Type B pancreatic cell (in vitro differentiated cells): ENCODE measurements at regions not wholly inside any gene's neighbourhood (a gene's known extent, or its start where the extent isn't known, plus 50 kb on each side); places are given as distances from the start of the nearest gene placed in this dataset.

Experiments
- DNase-seq: peaks from one replicate; pipeline ENCODE4 v3.0.0; 2021; ENCODE audit warnings: mixed read lengths; ENCODE audit not compliant: unreplicated experiment; ENCODE audit errors: extremely low spot score
- H3K27ac Mint-ChIP-seq: 2 replicates; pipeline ENCODE4 v1.8.0; 2021; ENCODE audit warnings: mild to moderate bottlenecking, mixed read lengths
- H3K27me3 Mint-ChIP-seq: 2 replicates; pipeline ENCODE4 v1.8.0; 2021; ENCODE audit warnings: mixed read lengths
- H3K36me3 Mint-ChIP-seq: 2 replicates; pipeline ENCODE4 v1.8.0; 2021; ENCODE audit warnings: mixed read lengths
- H3K4me1 Mint-ChIP-seq: one replicate; pipeline ENCODE4 v1.8.0; 2021; ENCODE audit warnings: mixed read lengths; ENCODE audit not compliant: unreplicated experiment
- H3K4me3 Mint-ChIP-seq: 2 replicates; pipeline ENCODE4 v1.8.0; 2021; ENCODE audit warnings: mild to moderate bottlenecking, mixed read lengths
- H3K9me3 Mint-ChIP-seq: 2 replicates; pipeline ENCODE4 v1.8.0; 2021; ENCODE audit warnings: mixed read lengths
- CTCF ChIP-seq: fragments of 200-600 bp; sonication (generic); conservative IDR thresholded peaks from 2 replicates; pipeline ENCODE4 v1.5.0; 2021; ENCODE audit warnings: antibody characterized with exemption, mild to moderate bottlenecking

GRCh38 chr17:71966055-71966454, 154.8 kb upstream of the SOX9 start:
- H3K36me3 Mint-ChIP-seq, result no peaks in the 10 kb centered on the region
- H3K27ac Mint-ChIP-seq, result no peak overlapping the region
- no peaks in the 10 kb centered on the region for H3K4me1 Mint-ChIP-seq
- no peaks in the 10 kb centered on the region for H3K27me3 Mint-ChIP-seq
- H3K9me3 Mint-ChIP-seq, result no peaks in the 10 kb centered on the region
- no peak for TF ChIP-seq CTCF
- no peak for DNase-seq
- H3K4me3 Mint-ChIP-seq, result no peak overlapping the region

- H3K27me3 Mint-ChIP-seq, result no peaks in the 10 kb centered on the region
- no peaks in the 10 kb centered on the region for H3K9me3 Mint-ChIP-seq
- no peaks in the 10 kb centered on the region for H3K36me3 Mint-ChIP-seq
- H3K4me3 Mint-ChIP-seq, result no peak overlapping the region
- no peak for DNase-seq
- no peak for TF ChIP-seq CTCF
- H3K27ac Mint-ChIP-seq, result no peak overlapping the region
- H3K4me1 Mint-ChIP-seq, result no peaks in the 10 kb centered on the region
These were observed 154.1 kb upstream of the SOX9 start for GRCh38 chr17:71966459-71967313.

- Mint-ChIP-seq H3K9me3 (no peaks in the 10 kb centered on the region), H3K4me1 (no peaks in the 10 kb centered on the region), H3K27ac (no peak overlapping the region), H3K27me3 (peaks cover 10% of the 10 kb centered on the region), H3K4me3 (no peak overlapping the region), H3K36me3 (no peaks in the 10 kb centered on the region)
- no peak for TF ChIP-seq CTCF
- DNase-seq, result no peak
These were observed 151.3 kb upstream of the SOX9 start for GRCh38 chr17:71969500-71969899.

GRCh38 chr17:71970312-71970711, 150.5 kb upstream of the SOX9 start:
- H3K4me3 Mint-ChIP-seq, result no peak overlapping the region
- H3K9me3 Mint-ChIP-seq, result no peaks in the 10 kb centered on the region
- no peak overlapping the region for H3K27ac Mint-ChIP-seq
- H3K36me3 Mint-ChIP-seq, result no peaks in the 10 kb centered on the region
- no peaks in the 10 kb centered on the region for H3K4me1 Mint-ChIP-seq
- H3K27me3 Mint-ChIP-seq, result peaks cover 15% of the 10 kb centered on the region
- DNase-seq, result no peak
- no peak for TF ChIP-seq CTCF

- no peaks in the 10 kb centered on the region for H3K9me3 Mint-ChIP-seq
- H3K27me3 Mint-ChIP-seq, result peaks cover 15% of the 10 kb centered on the region
- no peak for TF ChIP-seq CTCF
- no peak overlapping the region for H3K27ac Mint-ChIP-seq
- H3K4me3 Mint-ChIP-seq, result no peak overlapping the region
- DNase-seq, result no peak
- no peaks in the 10 kb centered on the region for H3K36me3 Mint-ChIP-seq
- no peaks in the 10 kb centered on the region for H3K4me1 Mint-ChIP-seq
These were observed 146.8 kb upstream of the SOX9 start for GRCh38 chr17:71974051-71974450.
